H4 (cell line): ENCODE measurements at regions not wholly inside any gene's neighbourhood (a gene's known extent, or its start where the extent isn't known, plus 50 kb on each side); places are given as distances from the start of the nearest gene placed in this dataset.
A peak's percentile ranks its signal among the peaks of the same experiment; 100 is the strongest.
"Not testable (repeated sequence)": the region's sequence is repeated elsewhere in the genome, so short reads cannot be mapped to it uniquely, and the experiment has no call there.

Experiments used
- DNase-seq: peaks from one replicate; pipeline ENCODE4 v3.0.0-alpha.2; 2015; ENCODE audit warnings: low spot score

DNA sequence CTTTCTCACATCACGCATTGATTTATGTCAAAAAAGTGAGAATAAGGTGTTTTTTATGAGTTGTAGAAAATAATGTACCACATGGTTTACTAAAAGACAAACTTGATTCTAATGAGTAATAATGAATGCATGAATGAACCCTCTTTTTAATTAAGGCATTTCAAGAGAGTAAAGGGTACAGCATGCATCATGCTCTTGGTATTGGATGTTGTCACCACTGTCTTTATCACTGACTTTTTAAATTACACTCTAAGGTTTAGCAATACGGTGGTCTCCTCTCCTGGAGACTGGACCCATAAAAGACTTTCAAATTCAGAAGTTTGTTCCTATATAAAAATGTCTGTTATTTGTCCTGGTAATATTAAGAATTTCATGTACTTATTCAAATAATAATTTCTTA lies 277.5 kb upstream of the TGFBR2 start:
- not testable (repeated sequence) for DNase-seq

DNA sequence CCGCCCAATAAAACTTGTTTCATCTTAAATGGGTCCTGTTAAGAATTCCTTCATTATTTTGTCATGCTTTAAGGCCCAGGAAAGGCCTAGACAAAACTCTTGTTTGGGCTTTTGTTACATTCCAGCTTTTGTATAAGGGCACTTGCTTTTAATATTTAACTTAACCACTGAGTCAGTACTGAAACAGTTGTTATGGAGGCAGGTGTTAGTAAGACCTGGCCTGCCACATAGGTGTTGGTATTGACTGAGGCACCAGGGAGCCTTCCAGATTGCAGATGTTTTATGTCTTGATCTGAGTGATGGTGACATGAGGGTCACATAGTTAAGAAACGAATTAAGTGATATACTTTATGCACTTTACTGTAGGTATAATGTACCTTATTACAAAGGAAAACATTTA lies 274.9 kb upstream of the TGFBR2 start:
- DNase-seq, result no peak

DNA sequence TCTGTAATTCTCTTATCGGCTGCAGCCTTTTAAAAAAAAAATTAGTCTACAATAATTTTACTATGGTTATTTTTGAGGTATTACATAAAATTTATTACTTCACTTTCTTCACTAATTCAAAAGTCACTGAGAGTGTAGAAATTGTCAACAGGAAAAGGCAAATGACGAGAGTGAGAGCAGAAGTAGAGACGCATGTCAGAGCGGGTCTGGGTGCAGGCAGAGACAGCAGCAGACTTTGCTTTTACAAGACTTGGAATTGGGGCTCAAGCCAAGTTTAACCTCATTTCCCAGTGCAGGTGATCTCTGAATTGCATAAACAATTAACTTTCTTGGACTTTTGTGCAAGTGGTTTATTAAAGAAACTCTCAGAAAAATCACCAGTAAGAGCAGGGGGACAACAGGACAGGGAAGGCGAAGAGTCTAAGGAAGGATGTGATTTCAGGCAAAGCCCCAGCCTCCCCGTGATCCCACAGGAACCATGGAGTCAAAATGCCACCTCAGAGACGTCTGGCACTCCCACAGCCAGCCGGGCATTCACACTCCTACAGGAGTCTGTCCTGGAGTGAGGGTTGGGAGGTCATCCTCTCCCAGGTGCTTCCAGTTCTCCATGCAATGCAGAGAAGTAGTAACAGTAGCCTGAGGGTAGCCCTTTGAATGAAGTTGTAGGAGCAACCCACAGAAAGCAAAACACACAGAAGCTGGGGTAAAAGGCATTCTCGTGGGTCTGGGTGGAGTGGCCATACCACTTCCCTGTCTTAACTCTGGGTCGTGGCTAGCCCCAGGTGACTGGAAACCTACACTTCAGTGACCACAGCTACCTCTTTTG lies 274.0 kb upstream of the TGFBR2 start:
- DNase-seq, result no peak

DNA sequence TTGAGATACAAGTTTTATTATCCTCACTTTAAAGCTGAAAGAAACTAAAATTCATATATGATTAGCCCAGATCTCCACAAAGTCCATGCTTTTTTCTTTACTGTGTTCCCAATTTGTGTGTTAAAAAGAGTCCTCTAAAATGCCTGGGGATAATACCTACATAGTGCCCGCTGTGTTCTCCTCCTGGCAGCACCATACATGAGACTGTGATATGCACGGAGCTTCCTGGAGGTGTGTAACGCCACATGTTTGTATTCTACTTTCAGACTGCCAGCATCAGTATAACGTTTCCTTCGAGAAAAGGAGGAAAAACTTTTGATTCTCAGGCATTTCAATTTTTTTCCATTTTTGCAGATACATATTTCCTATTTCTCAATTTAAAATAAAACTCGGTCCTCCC lies 273.3 kb upstream of the TGFBR2 start:
- no peak for DNase-seq

DNA sequence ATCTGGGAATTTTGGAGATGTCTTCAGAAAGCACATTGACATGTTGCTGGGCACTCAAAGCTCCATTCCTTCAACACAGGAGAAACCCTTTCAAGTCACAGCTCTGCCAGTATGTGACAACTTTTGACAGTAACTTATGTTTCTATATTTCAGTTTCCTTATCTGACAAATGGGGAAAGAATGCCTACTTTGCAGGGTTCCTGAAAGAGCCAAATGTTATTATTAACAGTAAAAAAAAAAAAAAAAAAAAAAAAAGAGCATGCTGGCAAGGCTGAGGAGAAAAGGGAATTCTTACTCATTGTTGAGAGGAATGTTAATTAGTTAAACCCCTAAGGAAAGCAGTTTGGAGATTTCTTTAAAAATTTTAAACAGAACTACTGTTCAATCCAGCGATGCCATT lies 272.5 kb upstream of the TGFBR2 start:
- no peak for DNase-seq

DNA sequence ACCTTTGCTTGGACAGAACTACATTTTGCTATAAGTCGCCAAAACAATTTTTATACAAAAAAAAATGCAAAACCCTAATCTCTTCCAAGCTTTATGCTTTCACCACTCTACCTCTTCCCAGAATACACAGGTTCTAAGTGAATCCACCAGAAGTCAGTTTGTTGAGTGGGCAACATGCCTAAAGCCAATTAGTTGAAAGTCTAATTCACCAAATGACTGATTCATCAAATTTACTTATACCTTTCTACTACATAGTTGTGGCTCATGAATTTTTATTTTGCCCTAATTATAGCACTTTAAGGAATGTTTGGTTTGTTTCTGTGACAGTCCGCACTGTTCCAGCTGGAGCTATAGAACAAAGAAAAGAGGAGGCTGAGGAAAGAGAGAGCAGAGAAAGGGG lies 265.9 kb upstream of the TGFBR2 start:
- DNase-seq, result no peak

DNA sequence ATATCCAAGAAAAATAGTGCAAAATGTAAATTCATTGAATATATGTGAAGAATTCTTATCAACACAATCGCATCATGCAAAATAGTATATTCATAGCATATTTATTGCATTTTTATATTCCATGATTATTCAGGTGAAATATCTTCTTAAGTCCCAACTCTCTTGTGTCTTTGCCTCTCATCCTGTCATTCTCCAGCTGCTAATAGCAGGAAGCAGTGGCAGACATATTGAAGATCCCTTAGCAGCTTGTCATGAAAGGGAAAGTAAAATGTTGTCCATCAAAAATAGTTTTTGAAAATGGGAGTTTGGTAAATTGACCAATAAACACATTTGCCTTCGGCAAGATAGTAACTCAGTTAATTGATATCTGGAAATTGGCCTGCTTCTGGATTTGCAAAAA lies 265.3 kb upstream of the TGFBR2 start:
- DNase-seq, result no peak

DNA sequence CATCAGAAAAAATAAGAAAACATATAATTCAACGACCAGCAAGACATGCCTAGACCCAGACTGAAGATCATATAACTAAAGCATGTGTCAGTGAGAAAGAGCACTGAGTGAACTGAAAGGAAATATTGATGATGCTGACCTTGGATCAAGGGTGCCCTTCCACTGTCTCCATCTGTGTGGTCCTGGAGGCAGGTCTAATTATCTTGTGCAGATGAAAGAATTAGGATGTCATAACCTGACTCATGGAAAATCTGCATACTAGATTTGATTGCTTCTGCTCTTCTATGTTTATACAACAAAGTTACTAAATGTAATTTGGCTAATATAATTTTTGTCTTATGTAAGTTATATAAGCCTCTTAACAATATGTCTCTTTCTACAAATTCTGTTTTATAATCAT lies 264.6 kb upstream of the TGFBR2 start:
- DNase-seq, result no peak

DNA sequence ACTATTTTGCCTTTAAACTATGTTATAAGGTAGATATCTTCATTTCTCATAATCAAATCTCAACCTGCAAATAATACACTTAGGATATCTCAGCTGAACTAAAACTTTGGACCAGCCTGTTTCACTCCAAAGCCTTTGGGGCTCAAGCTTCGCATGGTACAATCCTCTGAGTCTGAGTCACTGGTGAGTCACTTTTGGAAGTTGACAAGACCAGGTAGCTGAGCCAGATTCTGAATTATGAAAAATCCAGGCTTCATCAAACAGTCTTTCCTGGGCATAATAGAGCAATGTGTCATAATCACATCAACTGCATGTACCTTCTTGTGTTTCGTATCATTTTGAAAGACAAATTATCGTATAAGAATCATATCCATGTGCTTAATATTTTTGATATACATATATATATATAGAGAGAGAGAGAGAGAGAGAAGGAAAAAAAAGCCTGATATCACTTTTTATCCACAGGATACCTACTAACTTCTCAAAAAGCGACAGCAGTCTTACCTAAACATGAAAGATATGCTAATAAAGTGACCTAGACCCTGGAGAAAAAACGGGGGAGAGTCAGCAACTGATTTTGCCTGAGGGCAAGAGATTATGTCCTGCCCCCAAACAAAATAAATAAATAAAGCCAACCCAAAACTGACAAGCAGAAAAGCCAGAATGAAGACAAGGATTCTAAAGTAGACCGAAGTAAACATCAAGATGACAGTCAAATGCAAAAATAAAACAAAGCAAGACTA lies 263.9 kb upstream of the TGFBR2 start:
- DNase-seq, result peak; percentile 64

DNA sequence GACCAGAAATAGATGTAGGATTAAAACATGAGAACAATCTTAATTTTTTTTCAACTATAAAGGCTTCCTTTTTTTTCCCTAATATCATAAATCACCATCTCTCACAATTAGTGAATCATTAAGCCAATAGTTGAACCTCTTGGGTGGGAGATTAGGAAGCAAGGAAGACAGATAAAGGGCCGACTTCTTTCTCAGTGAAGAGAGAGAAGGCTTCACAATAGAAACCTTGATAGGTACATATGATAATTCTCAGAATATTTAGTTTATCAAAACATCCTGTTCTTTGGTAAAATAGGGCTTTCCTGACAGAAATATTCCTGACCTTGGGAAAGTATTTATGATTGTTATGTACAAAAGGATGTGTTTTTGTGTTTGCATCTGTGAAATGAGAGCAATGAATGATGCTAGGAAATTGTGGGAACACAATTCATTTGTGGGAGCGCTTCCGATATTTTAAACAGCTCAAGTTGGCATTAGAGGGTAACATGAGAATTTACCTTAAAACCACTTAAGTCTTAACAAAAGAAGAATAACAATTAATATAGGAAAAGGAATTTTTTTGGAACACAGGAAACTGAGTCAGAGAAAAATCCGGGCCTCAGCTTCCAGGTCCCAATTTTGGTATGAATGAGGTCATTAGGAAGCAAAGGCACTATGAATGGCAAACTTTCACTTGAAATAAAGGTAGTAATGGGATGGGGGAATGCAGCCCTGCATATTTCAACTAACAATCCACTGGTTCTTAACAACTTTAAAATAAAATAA lies 263.2 kb upstream of the TGFBR2 start:
- DNase-seq, result no peak

DNA sequence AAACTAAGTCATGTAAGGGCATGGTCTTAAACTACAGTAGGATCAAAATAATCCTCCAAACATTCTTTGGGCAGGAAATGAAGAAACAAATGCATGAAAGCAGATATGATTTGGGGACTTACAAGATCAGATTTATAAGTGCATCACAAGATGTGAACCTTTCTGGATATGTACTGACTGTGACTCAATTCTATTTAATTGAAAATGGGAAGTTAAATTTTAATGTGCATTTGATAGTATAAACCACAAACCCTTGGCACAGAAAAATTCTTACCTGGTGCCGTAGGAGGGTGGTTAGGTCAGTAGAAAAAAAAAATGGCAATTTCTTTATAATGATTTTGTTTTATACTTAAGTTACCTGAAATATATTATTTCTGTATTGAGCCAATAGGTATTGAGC lies 262.5 kb upstream of the TGFBR2 start:
- DNase-seq, result no peak

DNA sequence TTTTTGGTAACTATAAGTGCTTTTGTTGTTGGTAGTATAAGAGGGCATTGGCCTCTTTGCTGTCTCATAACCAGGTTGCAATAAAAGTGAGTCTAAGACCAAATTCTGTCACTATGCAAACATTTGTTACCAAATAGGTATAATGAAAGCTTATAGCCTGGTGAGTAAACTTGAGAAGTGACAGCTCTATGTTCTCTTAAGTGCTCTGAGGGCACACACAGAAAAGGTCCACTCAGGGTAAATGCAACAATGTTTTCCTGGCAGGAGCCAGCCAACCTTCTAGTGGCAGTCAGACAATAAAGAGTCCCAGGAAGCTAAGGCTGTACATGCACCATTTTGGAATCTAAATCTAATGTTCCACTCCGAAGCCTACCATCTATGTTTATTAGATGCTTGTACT lies 262.1 kb upstream of the TGFBR2 start:
- no peak for DNase-seq

DNA sequence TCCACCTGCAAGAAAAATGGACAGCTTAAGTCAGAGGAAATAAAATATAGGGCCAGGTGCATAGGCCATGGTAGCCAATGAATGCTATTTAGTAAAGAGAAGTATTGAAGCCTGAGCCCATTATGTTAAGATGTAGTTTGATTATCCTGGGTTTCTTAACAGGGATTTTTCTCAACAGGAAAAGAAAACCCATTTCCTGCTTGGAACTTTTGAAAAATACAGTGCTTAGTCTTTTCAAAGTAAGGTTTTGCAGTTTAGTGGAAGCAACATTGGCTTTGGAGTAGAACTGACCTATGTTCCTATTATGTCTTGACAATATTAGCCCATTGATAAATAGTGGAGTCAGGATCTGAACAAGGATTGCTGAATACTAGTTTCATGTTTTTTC lies 259.5 kb upstream of the TGFBR2 start:
- DNase-seq, result no peak

DNA sequence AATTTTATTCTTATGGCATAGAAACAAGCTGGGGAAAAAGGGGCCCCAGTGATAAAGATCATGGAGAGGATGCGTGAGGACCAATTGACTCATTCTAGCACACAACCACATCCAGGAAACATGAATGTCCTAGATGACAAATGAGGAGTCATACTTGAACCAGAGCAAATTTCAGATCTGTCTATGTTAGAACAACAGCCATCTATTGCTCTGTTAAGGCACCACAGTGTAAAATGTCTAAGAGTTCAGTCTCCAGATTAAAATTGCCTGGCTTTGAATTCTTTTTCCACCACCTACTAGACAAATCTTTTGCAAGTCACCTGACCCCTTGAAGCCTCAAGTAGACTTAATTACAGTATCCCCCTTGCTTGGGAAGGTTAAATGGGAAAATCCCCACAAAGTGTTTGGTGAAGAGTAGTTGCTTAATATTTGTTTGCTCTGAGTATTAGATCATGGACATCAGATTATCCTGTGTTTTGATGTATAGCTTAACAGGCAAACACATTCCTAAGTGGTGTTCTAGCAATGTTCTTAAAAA lies 258.7 kb upstream of the TGFBR2 start:
- DNase-seq, result no peak

DNA sequence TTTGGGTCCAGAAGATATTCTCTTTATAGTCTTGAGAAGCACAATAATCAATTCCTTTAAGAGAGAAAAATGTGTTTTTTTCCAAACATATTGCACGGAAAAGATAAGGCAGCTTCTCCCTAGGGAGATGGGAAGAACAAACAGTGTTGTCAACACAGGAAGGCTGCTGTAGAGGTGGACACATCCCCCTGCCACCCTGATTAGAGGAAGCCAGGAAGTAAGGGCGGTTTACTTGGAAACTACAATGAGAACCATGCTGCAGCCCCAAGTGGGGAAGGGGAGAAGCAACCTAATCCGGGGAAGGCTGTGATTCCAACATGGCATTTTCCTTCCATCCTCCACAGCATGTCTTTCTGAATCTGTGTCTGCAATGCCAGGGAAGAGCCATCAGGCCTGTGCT lies 256.9 kb upstream of the TGFBR2 start:
- DNase-seq, result no peak

DNA sequence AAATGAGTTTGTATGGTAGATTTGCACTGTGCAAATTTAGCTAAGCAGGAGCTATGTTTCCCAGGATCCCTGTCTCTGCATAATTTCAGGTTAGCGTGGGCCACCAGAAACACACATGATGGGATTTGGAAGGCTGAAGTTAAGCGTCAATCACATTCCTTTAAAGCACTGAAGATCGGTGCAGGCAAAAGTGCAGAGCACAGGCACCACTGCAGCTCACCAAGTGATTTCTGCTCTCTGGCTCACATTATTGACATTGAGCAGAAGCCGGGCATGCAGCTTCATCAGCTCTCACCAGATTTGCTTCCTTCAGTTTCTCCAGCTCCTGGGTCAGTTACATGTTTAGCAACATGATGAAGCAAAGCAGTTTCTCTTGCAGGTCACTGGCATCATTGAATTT lies 256.4 kb upstream of the TGFBR2 start:
- DNase-seq, result no peak

DNA sequence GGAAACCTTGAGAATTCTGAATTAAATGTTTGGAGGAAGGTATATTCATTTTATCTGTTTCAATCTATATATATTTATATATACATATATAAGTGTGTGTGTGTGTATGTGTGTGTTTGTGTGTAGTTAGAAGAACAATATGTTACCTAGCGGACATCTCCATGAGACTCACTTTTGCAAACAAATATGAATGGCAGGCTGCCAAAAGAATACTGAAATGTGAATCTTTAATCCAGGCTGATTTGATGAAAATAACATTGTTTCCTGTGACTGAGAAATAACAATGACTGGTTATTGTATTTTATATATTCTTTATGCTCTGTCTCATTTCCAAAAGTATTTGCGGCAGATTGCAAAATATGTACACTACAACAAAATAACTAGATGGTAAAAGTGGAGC lies 255.5 kb upstream of the TGFBR2 start:
- DNase-seq, result no peak

DNA sequence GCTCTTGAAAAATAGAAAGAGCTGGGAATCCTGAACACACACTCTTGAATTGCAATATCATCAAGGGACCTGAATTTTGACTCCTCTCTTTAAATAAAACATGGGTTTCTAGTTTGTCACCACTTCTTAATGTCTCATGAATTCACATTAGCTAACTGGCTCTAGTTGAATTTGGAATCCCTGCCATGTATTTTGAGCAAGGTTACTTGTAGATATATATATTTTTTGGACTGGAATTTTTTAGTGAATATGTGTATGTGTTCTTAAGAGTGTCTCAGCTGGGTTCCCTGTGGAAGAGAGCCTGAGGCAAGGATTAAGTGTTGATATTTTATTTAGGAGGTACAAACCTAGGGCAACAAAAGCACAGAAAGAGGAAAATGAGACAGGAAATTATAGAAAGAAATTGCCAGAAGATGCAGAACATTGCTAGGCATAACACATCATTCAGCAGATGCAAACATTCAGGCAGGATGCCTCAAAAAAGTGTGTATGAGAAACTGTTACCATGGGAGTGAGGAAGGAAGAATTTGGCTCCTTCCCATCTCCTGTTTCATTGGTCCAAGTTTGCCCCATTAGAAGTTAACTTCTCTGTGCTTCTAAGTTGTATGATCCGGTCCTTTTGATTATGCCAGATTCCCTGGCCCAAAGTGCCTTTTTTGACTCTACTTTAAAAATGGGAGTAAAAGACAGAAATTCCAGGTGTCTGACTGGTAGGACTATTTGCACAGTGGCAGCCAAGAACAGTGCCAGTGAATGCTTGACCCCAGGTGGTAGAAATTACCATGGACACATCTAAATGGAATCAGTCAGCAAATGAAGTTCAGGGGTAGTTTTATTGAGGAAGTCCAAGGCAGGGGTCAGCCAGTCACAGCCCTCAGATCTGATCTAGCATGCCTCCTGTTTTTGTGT lies 253.7 kb upstream of the TGFBR2 start:
- DNase-seq, result no peak

DNA sequence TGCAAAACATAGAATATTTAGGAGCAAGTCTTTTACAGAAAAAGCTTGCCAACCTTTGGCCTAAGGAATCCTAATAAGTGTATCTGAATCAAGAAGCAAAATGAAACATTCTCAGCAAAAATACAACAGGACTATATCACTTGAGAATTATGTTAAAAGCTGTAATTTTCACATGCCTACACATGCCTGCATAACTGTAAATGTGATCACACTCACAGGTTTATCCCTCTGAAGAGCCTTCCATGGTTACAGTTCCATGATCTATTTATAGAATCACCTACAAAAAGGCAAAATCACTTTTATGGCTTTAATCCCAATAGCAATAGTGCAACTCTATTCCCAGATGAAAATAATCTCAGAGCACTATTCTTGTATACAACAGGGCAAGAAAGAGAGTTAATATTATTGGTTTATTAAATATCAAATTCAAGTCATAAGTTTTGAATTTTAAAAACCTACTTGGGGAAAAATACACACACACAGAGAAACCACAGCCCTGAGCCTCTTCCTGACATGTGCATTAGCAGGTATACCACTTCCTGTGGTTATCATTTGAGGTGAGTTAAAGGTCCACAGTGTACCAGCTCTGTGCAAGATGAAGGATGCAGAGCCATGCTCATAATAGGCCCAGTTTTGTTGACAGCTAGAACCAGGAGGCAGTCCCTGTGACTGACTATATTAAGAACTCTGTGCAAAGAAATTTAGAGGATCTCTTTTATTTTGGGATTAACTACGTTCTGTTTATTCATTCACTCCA lies 252.5 kb upstream of the TGFBR2 start:
- no peak for DNase-seq

DNA sequence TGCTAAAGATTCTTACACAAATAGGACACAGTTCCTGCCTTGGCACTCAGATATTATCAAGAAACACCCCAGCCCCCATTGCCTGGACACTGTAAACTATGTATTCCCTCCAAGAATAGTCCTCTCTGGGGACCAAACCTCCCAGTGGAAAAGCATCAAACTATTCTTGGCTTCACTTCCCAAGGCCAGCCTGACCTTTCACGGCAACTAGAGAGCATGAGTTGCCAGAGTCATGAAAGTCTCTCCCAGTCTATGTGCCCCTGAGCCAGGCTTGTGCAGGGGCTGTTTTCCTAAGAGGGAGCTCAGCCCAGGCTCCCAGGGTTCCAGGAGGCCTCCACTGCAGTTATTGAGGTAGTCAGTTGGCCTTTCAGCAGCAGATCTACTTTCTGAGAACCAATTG lies 251.9 kb upstream of the TGFBR2 start:
- DNase-seq, result no peak

DNA sequence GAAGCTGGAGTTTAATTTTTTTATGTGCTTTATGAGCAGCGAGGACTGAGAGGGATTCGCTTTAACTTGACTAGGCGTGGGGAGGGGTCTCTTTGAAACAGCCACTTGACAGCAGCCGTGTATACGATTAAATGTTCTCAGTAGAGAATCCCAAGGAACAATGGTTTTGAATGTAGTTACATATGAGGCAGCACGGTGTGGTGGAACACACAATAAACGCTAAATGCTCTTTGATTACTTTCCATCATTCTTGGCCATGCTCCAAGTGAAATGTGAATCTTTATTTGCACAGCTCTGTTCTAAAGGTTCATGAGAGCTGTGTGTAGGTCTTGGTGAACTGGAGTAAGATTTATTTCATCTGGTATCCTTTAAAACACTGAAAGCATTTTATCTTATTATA lies 251.4 kb upstream of the TGFBR2 start:
- no peak for DNase-seq
